Spleen (tissue), 11 donors: ENCODE measurements at regions not wholly inside any gene's neighbourhood (a gene's known extent, or its start where the extent isn't known, plus 50 kb on each side); places are given as distances from the start of the nearest gene placed in this dataset.

Source experiments
- DNase-seq: peaks from one replicate; pipeline ENCODE4 v3.0.0-alpha.2; 2020
- H3K27ac ChIP-seq, 8 donors: fragments of 200-600 bp; sonication (generic) in 7 of 8; 1 replicate in 4 of 8; 2 replicates in 4 of 8; pipeline versions ENCODE4 v1.5.0 to v1.8.0; 2016 to 2021; ENCODE audit warnings: inconsistent platforms in 4 of 8, mild to moderate bottlenecking in 4 of 8, moderate library complexity in 1 of 8
- H3K27me3 ChIP-seq, 7 donors: fragments of 200-600 bp; sonication (generic) in 6 of 7; replicated peaks in 1 of 7; 1 replicate in 4 of 7; 2 replicates in 3 of 7; pipeline versions ENCODE4 v1.5.0 to v1.8.0; 2016 to 2021; ENCODE audit warnings: inconsistent platforms in 3 of 7, mild to moderate bottlenecking in 1 of 7
- H3K36me3 ChIP-seq, 6 donors: fragments of 200-600 bp; sonication (generic) in 5 of 6; 1 replicate in 4 of 6; 2 replicates in 2 of 6; pipeline versions ENCODE4 v1.5.0 to v1.8.0; 2016 to 2021; ENCODE audit warnings: inconsistent platforms in 2 of 6
- H3K4me1 ChIP-seq, 6 donors: fragments of 200-600 bp; sonication (generic) in 5 of 6; 1 replicate in 3 of 6; 2 replicates in 3 of 6; pipeline versions ENCODE4 v1.5.0 to v1.8.0; 2016 to 2021; ENCODE audit warnings: inconsistent platforms in 3 of 6
- H3K4me3 ChIP-seq, 8 donors: fragments of 200-600 bp; sonication (generic) in 7 of 8; 1 replicate in 4 of 8; 2 replicates in 4 of 8; pipeline versions ENCODE4 v1.5.0 to v1.8.0; 2016 to 2021; ENCODE audit warnings: inconsistent platforms in 4 of 8, mild to moderate bottlenecking in 4 of 8, moderate library complexity in 2 of 8
- H3K9me3 ChIP-seq, 8 donors: fragments of 200-600 bp; sonication (generic) in 7 of 8; 1 replicate in 4 of 8; 2 replicates in 4 of 8; pipeline versions ENCODE4 v1.5.0 to v1.8.0; 2016 to 2021; ENCODE audit warnings: inconsistent platforms in 4 of 8
- POLR2A ChIP-seq, 3 donors: fragments of 450-650 bp; IDR thresholded peaks; one replicate each; pipeline ENCODE4 v1.5.1; 2017; ENCODE audit warnings: antibody characterized with exemption in 3 of 3, mild to moderate bottlenecking in 1 of 3
- POLR2AphosphoS5 ChIP-seq, 3 donors: sonication (generic); formaldehyde crosslinking; IDR thresholded peaks; one replicate each; pipeline ENCODE4 v1.5.1; 2017; ENCODE audit warnings: antibody characterized with exemption in 3 of 3
- WGBS, 5 donors: extraction: QIAGEN DNeasy Blood & Tissue Kit in 3 of 5; methylation state at CpG; one replicate each; pipeline versions ENCODE4 v1.1.5 to v1.1.7; 2013 to 2018; 5-methylcytosine and 5-hydroxymethylcytosine counted together
- intact Hi-C: fragments of 100-400 bp; cut with DNase I; formaldehyde crosslinking; loops from one replicate; pipeline ENCODE4 v1.15.0; 2023; ENCODE audit warnings: low total_unique reads
- TF ChIP-seq, protein P1 (sequence below), 11 experiments: fragments of 200-600 bp in 7 of 11; fragments of 450-650 bp in 4 of 11; sonication (generic) in 4 of 11; IDR thresholded peaks in 8 of 11; conservative IDR thresholded peaks in 3 of 11; 1 replicate in 7 of 11; 2 replicates in 4 of 11; pipeline versions ENCODE4 v1.4.0 to v1.8.0; 2016 to 2021; ENCODE audit warnings: antibody characterized with exemption in 11 of 11, inconsistent platforms in 4 of 11, mild to moderate bottlenecking in 1 of 11
- donor health status: healthy with polysubstance abuse.
- donor health status: DM: no; HTN: no; CAD: no; lungs with moderate emphysema.
- donor health status: DM: no; HTN: no; CAD: no.
- donor health status: Bipolar disorder and iron deficiency.
- donor health status: healthy.
- donor health status: DM: no; HTN: no; CAD: no.
- donor health status: DM: yes; HTN: yes; CAD: no.

DNA sequence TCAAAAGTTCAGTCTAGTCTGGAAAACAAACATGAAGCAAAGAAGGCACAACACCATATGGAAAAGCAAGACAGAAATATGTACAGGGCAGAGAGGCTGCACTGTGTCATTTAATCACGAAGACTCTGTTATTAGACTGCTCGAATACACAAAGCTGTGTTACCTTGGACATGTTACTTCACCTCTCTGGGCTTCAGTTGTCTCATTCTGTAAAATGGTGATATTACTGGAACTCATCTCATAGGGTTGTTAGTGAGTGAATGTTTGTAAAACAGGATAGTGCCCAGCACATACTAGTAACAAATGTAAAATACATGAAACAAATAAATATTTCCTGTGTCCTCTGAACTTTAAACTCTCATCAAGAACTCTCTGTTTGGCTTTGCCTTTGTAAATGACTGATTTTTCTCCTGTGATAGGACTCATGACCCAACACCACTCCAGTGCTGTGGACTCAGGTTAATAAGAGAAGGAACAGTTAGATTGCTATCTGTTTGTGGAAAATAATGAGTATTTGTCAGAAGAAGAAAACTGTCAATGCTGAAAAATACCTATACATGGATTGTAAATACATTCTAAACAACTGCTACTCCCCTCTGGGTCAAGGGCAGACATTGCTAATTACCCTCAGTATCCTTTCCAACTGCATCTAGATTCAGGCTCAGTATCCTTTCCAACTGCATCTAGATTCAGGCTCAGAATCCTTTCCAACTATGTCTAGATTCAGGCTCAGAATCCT lies 62.3 kb downstream of the ZIC5 start:
- no peaks in the 10 kb centered on the region for H3K4me1 ChIP-seq
- TF ChIP-seq, protein P1, sequence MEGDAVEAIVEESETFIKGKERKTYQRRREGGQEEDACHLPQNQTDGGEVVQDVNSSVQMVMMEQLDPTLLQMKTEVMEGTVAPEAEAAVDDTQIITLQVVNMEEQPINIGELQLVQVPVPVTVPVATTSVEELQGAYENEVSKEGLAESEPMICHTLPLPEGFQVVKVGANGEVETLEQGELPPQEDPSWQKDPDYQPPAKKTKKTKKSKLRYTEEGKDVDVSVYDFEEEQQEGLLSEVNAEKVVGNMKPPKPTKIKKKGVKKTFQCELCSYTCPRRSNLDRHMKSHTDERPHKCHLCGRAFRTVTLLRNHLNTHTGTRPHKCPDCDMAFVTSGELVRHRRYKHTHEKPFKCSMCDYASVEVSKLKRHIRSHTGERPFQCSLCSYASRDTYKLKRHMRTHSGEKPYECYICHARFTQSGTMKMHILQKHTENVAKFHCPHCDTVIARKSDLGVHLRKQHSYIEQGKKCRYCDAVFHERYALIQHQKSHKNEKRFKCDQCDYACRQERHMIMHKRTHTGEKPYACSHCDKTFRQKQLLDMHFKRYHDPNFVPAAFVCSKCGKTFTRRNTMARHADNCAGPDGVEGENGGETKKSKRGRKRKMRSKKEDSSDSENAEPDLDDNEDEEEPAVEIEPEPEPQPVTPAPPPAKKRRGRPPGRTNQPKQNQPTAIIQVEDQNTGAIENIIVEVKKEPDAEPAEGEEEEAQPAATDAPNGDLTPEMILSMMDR (IDR thresholded peaks at IDR 0.05 in 8 of 11, conservative IDR thresholded peaks at IDR 0.05 in 3 of 11) = no peak
- TF ChIP-seq POLR2AphosphoS5 (IDR thresholded peaks at IDR 0.05) (no peak), POLR2A (IDR thresholded peaks at IDR 0.05) (no peak)
- H3K36me3 ChIP-seq = no peaks in the 10 kb centered on the region
- no peaks in the 10 kb centered on the region for H3K9me3 ChIP-seq
- no peak overlapping the region for H3K27ac ChIP-seq
- no peak overlapping the region for H3K4me3 ChIP-seq
- WGBS, 5 donors = 90 to 97% (median 92%) methylated on average over 2 of the region's 2 CpGs
- H3K27me3 ChIP-seq = peaks cover 0 to 83% (median 12%) of the 10 kb centered on the region in 7 donors
- DNase-seq = no peak
- intact Hi-C loops = no loop called here

DNA sequence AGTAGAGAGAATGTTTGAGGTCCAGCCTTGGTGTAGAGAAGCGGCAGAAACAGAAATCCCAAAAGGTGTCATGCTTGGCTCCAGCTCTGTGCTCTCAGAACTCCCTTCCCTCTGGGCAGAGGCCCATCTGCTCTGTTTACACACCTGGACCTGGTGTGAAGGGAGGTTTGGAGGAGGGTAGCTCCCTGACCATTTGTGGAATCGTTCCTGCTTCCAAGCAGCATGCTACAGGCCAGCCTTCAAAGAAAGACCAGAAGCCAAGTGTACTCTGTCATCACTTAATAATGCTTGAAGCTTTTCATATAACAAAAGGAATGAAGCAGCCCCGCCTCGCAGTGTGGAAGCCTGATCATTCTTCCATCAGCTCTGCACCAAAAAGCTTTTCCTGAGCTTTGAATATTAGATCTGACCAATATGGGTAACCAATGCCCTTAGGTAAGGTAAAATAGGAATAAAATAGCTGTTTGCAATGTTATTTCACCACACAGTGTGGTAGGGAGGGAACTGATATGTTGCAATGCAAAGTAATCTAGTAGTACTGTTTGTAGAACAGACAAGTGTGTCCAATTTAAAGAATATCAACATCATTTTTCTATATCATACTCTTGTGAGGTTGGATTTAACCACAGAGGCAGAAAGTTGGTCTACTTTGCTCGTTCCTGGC lies 63.3 kb downstream of the ZIC5 start:
- WGBS, 5 donors = 70 to 82% (median 75%) methylated on average over 5 of the region's 5 CpGs
- DNase-seq = no peak
- peaks cover 0 to 80% (median 12%) of the 10 kb centered on the region in 7 donors for H3K27me3 ChIP-seq

DNA sequence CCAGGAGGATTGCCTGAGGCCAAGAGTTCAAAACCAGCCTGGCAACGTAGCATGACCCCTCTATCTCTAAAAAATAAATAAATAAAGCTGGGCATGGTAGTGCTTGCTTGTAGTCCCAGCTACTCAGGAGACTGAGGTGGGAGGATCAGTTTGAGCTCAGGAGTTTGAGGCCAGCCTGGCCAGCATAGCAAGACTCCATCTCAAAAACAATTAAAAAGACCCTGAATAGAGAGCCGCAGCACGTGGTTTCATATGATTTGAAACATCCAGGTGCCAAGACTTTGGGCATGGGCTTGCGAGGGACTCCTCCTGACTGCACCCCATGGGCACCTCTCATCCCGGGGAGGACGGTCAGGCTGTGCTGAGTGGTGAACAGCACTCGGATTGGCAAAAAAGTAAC lies 63.9 kb downstream of the ZIC5 start:
- intact Hi-C loops = no loop called here
- no peak for DNase-seq
- WGBS, 5 donors = 87 to 91% (median 90%) methylated on average over 6 to 7 of the region's 7 CpGs
- TF ChIP-seq, protein P1 (IDR thresholded peaks at IDR 0.05 in 8 of 11, conservative IDR thresholded peaks at IDR 0.05 in 3 of 11) = no peak
- TF ChIP-seq POLR2A (IDR thresholded peaks at IDR 0.05) (no peak), POLR2AphosphoS5 (IDR thresholded peaks at IDR 0.05) (no peak)
- Histone ChIP-seq H3K36me3 (no peaks in the 10 kb centered on the region), H3K27ac (no peak overlapping the region), H3K4me3 (no peak overlapping the region), H3K9me3 (no peaks in the 10 kb centered on the region), H3K4me1 (no peaks in the 10 kb centered on the region), H3K27me3 (peaks cover 0 to 77% (median 12%) of the 10 kb centered on the region in 7 donors)

More for the DNA sequence above, 63.3 kb downstream of the ZIC5 start:
- H3K9me3 ChIP-seq = no peaks in the 10 kb centered on the region
- H3K36me3 ChIP-seq = no peaks in the 10 kb centered on the region
- H3K4me3 ChIP-seq = no peak overlapping the region
- intact Hi-C loops = no loop called here
- no peak for TF ChIP-seq POLR2AphosphoS5 (IDR thresholded peaks at IDR 0.05)
- TF ChIP-seq, protein P1 (IDR thresholded peaks at IDR 0.05 in 8 of 11, conservative IDR thresholded peaks at IDR 0.05 in 3 of 11) = no peak
- no peak for TF ChIP-seq POLR2A (IDR thresholded peaks at IDR 0.05)
- no peak overlapping the region for H3K27ac ChIP-seq
- H3K4me1 ChIP-seq = no peaks in the 10 kb centered on the region

- no peaks in the 10 kb centered on the region for H3K9me3 ChIP-seq
- intact Hi-C loops = no loop called here
- H3K4me1 ChIP-seq = no peaks in the 10 kb centered on the region
- WGBS, 5 donors = 75 to 91% (median 82%) methylated on average over 2 of the region's 2 CpGs
- TF ChIP-seq POLR2A (IDR thresholded peaks at IDR 0.05) (no peak), POLR2AphosphoS5 (IDR thresholded peaks at IDR 0.05) (no peak)
- TF ChIP-seq, protein P1 (IDR thresholded peaks at IDR 0.05 in 8 of 11, conservative IDR thresholded peaks at IDR 0.05 in 3 of 11) = no peak
- H3K27ac ChIP-seq = no peak overlapping the region
- H3K27me3 ChIP-seq = peaks cover 0 to 77% (median 12%) of the 10 kb centered on the region in 7 donors
- no peak for DNase-seq
- H3K4me3 ChIP-seq = no peak overlapping the region
- H3K36me3 ChIP-seq = no peaks in the 10 kb centered on the region
Measured at GRCh38 chr13:99907038-99907437, 64.5 kb downstream of the ZIC5 start.
